ENCODE measurements at regions not wholly inside any gene's neighbourhood (a gene's known extent, or its start where the extent isn't known, plus 50 kb on each side); places are given as distances from the start of the nearest gene placed in this dataset.

- Mint-ChIP-seq H3K27ac (no peak overlapping the region), H3K4me1 (peaks cover 15% of the 10 kb centered on the region), H3K9me3 (no peaks in the 10 kb centered on the region), H3K27me3 (ENCODE audit: low read depth, poor library complexity) (peaks cover 6% of the 10 kb centered on the region), H3K36me3 (ENCODE audit: low read depth) (no peaks in the 10 kb centered on the region), H3K4me3 (no peak overlapping the region)
- no peak for TF ChIP-seq CTCF (IDR thresholded peaks at IDR 0.05)
- no peak for DNase-seq
Observed at GRCh38 chr20:51154708-51155690, 132.1 kb upstream of the KCNG1 start.

- Mint-ChIP-seq H3K4me1 (peaks cover 15% of the 10 kb centered on the region), H3K36me3 (ENCODE audit: low read depth) (no peaks in the 10 kb centered on the region), H3K9me3 (no peaks in the 10 kb centered on the region), H3K27me3 (ENCODE audit: low read depth, poor library complexity) (peaks cover 3% of the 10 kb centered on the region), H3K27ac (no peak overlapping the region), H3K4me3 (no peak overlapping the region)
- DNase-seq = no peak
- no peak for TF ChIP-seq CTCF (IDR thresholded peaks at IDR 0.05)
Observed at GRCh38 chr20:51153867-51154707, 131.2 kb upstream of the KCNG1 start.

- Mint-ChIP-seq H3K4me3 (no peak overlapping the region), H3K27me3 (ENCODE audit: low read depth, poor library complexity) (peaks cover 5% of the 10 kb centered on the region), H3K27ac (no peak overlapping the region)
Observed at GRCh38 chr20:51148941-51149340, 126.0 kb upstream of the KCNG1 start.

GRCh38 chr20:51144476-51144875 is 121.6 kb upstream of the KCNG1 start:
- Mint-ChIP-seq H3K9me3 (peaks cover 30% of the 10 kb centered on the region), H3K36me3 (ENCODE audit: low read depth) (peaks cover 18% of the 10 kb centered on the region), H3K4me1 (peaks cover 41% of the 10 kb centered on the region), H3K27ac (peak overlapping the region; percentile 94), H3K4me3 (peak overlapping the region; percentile 42), H3K27me3 (ENCODE audit: low read depth, poor library complexity) (peaks cover 10% of the 10 kb centered on the region)
- no peak for DNase-seq
- TF ChIP-seq CTCF (IDR thresholded peaks at IDR 0.05) = no peak

More at GRCh38 chr20:51148941-51149340, 126.0 kb upstream of the KCNG1 start:
- Mint-ChIP-seq H3K4me1 (peaks cover 18% of the 10 kb centered on the region), H3K9me3 (peaks cover 30% of the 10 kb centered on the region), H3K36me3 (ENCODE audit: low read depth) (peaks cover 18% of the 10 kb centered on the region)
- TF ChIP-seq CTCF (IDR thresholded peaks at IDR 0.05) = no peak
- DNase-seq = no peak

GRCh38 chr20:51143652-51144051 is 120.7 kb upstream of the KCNG1 start:
- peaks cover 30% of the 10 kb centered on the region for H3K9me3 Mint-ChIP-seq
- peaks cover 49% of the 10 kb centered on the region for H3K4me1 Mint-ChIP-seq
- peaks cover 10% of the 10 kb centered on the region for H3K27me3 Mint-ChIP-seq (ENCODE audit: low read depth, poor library complexity)
- H3K4me3 Mint-ChIP-seq = no peak overlapping the region
- H3K36me3 Mint-ChIP-seq (ENCODE audit: low read depth) = peaks cover 18% of the 10 kb centered on the region
- no peak for DNase-seq
- H3K27ac Mint-ChIP-seq = peak overlapping the region; percentile 80
- TF ChIP-seq CTCF (IDR thresholded peaks at IDR 0.05) = no peak

Measured in nephron progenitor cell (in vitro differentiated cells).